ENCODE measurements at regions not wholly inside any gene's neighbourhood (a gene's known extent, or its start where the extent isn't known, plus 50 kb on each side); places are given as distances from the start of the nearest gene placed in this dataset.

DNA sequence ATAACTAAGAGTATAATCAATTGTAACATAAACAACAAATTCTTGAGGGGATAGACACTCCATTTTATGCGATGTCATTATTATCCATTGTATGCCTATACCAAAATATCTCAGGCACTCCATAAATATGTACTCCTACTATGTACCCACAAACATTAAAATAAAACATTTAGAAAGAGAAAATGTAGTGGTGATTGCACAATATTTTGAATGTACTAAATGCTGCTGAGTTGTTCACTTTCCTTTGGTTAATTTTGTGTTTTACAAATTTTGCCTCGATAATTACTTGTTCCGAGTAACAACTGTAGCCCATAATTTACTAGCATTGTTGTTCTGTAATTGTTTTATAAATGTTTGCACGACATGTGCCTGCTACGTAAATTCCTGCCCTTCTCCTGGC is 131.3 kb downstream of the DCLK3 start:
- FAIRE-seq: no peak
- DNase-seq (ENCODE audit: insufficient read length, low spot score): no peak
- no peak for TF ChIP-seq SPI1 (IDR thresholded peaks at IDR 0.05; ENCODE audit: low read depth, low read length)

DNA sequence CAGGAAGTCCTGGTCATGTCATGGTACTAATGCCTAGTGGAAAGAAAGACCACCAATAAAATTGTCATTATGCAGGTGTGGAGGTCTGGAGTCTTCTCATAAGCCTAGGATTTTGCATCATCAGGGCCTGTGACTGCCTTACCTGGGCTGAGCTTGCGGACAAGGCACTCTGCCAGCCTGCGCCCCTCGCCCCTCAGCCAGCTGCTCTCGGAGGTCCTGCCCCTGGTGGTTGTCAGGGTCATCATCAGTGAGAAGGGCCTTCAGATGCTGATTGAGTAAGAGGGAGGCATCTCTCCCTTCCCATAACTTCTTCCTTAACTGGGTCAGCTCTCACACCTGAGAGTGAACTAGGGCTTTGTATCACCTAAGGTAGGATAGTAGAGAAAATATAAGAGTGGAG is 132.8 kb downstream of the DCLK3 start:
- TF ChIP-seq POLR2AphosphoS5 (IDR thresholded peaks at IDR 0.05; ENCODE audit: low read depth, low read length) (no peak), SPI1 (IDR thresholded peaks at IDR 0.05; ENCODE audit: low read depth, low read length) (no peak), POU2F2 (IDR thresholded peaks at IDR 0.05; ENCODE audit: low read depth, low read length) (no peak), POLR2A (IDR thresholded peaks at IDR 0.05; ENCODE audit: low read depth, low read length) (no peak), PAX5 (IDR thresholded peaks at IDR 0.05; ENCODE audit: insufficient read depth, low read length, severe bottlenecking) (no peak), TAF1 (IDR thresholded peaks at IDR 0.05; ENCODE audit: low read depth, low read length) (no peak)
- no peak for DNase-seq (ENCODE audit: insufficient read length, low spot score)
- no peak for FAIRE-seq

DNA sequence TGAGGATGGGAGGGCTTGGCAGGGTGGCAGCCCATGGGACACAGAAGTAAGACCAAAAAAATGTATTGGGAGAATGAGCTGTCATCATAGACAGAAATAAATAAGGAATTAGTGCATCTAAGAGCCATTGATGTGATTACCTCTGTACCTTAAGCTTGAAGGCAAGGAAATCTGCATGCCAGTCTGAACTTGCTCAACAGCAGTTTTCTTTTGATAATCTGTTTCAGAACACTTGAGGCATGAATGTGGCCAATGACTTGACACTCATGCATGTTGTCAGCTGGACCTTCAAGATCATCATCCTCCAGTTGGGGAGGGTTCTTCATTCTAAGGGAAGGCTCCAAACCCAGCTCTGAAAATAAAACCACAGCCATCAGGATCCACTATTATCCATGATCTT is 148.5 kb downstream of the DCLK3 start:
- FAIRE-seq: no peak
- DNase-seq (ENCODE audit: insufficient read length, low spot score): no peak
- TF ChIP-seq POU2F2 (IDR thresholded peaks at IDR 0.05; ENCODE audit: low read depth, low read length): no peak
- TF ChIP-seq PAX5 (IDR thresholded peaks at IDR 0.05; ENCODE audit: insufficient read depth, low read length, severe bottlenecking): no peak
- TF ChIP-seq SPI1 (IDR thresholded peaks at IDR 0.05; ENCODE audit: low read depth, low read length): no peak
- TF ChIP-seq POLR2AphosphoS5 (IDR thresholded peaks at IDR 0.05; ENCODE audit: low read depth, low read length): no peak
- TF ChIP-seq TAF1 (IDR thresholded peaks at IDR 0.05; ENCODE audit: low read depth, low read length): no peak
- TF ChIP-seq POLR2A (IDR thresholded peaks at IDR 0.05; ENCODE audit: low read depth, low read length): no peak

GRCh38 chr3:36606871-36607765 is 157.2 kb downstream of the DCLK3 start:
- DNase-seq (ENCODE audit: insufficient read length, low spot score) (no peak), FAIRE-seq (no peak)

DNA sequence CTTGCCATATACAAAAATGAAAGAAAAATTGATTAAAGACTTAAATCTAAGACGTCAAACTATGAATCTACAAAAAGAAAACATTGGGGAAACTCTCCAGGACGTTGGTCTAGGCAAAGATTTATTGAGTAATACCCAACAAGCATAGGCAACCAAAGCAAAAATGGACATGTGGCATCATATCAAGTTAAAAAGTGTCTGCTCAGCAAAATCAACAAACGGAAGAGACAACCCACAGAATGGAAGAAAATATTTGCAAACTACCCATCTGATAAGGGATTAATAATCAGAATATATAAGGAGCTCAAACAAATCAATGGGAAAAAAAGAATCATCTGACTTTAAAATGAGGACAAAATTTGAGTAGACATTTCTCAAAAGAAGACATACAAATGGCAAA is 160.9 kb downstream of the DCLK3 start:
- FAIRE-seq: no peak
- no peak for TF ChIP-seq POLR2A (IDR thresholded peaks at IDR 0.05; ENCODE audit: low read depth, low read length)
- TF ChIP-seq TAF1 (IDR thresholded peaks at IDR 0.05; ENCODE audit: low read depth, low read length): no peak
- no peak for TF ChIP-seq POU2F2 (IDR thresholded peaks at IDR 0.05; ENCODE audit: low read depth, low read length)
- TF ChIP-seq PAX5 (IDR thresholded peaks at IDR 0.05; ENCODE audit: insufficient read depth, low read length, severe bottlenecking): no peak
- TF ChIP-seq SPI1 (IDR thresholded peaks at IDR 0.05; ENCODE audit: low read depth, low read length): no peak
- TF ChIP-seq POLR2AphosphoS5 (IDR thresholded peaks at IDR 0.05; ENCODE audit: low read depth, low read length): no peak

More at GRCh38 chr3:36606871-36607765, 157.2 kb downstream of the DCLK3 start:
- TF ChIP-seq POLR2A (IDR thresholded peaks at IDR 0.05; ENCODE audit: low read depth, low read length) (no peak), SPI1 (IDR thresholded peaks at IDR 0.05; ENCODE audit: low read depth, low read length) (no peak), POLR2AphosphoS5 (IDR thresholded peaks at IDR 0.05; ENCODE audit: low read depth, low read length) (no peak), POU2F2 (IDR thresholded peaks at IDR 0.05; ENCODE audit: low read depth, low read length) (no peak), PAX5 (IDR thresholded peaks at IDR 0.05; ENCODE audit: insufficient read depth, low read length, severe bottlenecking) (no peak), TAF1 (IDR thresholded peaks at IDR 0.05; ENCODE audit: low read depth, low read length) (no peak)

GRCh38 chr3:36600404-36600803 is 163.9 kb downstream of the DCLK3 start:
- DNase-seq (ENCODE audit: insufficient read length, low spot score) (no peak), FAIRE-seq (no peak)
- no peak for TF ChIP-seq TAF1 (IDR thresholded peaks at IDR 0.05; ENCODE audit: low read depth, low read length)
- no peak for TF ChIP-seq SPI1 (IDR thresholded peaks at IDR 0.05; ENCODE audit: low read depth, low read length)
- no peak for TF ChIP-seq POLR2AphosphoS5 (IDR thresholded peaks at IDR 0.05; ENCODE audit: low read depth, low read length)
- no peak for TF ChIP-seq POLR2A (IDR thresholded peaks at IDR 0.05; ENCODE audit: low read depth, low read length)
- TF ChIP-seq POU2F2 (IDR thresholded peaks at IDR 0.05; ENCODE audit: low read depth, low read length): no peak
- no peak for TF ChIP-seq PAX5 (IDR thresholded peaks at IDR 0.05; ENCODE audit: insufficient read depth, low read length, severe bottlenecking)

More for the DNA sequence above, 160.9 kb downstream of the DCLK3 start:
- DNase-seq (ENCODE audit: insufficient read length, low spot score): no peak

Measured in GM12891 (cell line).